HL-60 (cell line): ENCODE measurements at regions not wholly inside any gene's neighbourhood (a gene's known extent, or its start where the extent isn't known, plus 50 kb on each side); places are given as distances from the start of the nearest gene placed in this dataset.

ENCODE experiments used
- GABPA ChIP-seq: IDR thresholded peaks from 2 replicates; pipeline ENCODE4 v1.6.1; 2012; ENCODE audit warnings: low read depth
- POLR2AphosphoS5 ChIP-seq: IDR thresholded peaks from 2 replicates; pipeline ENCODE4 v1.6.1; 2012; ENCODE audit warnings: low read depth
- SPI1 ChIP-seq: IDR thresholded peaks from 2 replicates; pipeline ENCODE4 v1.6.1; 2012; ENCODE audit warnings: low read depth, mild to moderate bottlenecking, borderline replicate concordance
- TF ChIP-seq, protein P1 (sequence below): IDR thresholded peaks from one replicate; pipeline ENCODE4 v1.5.1; 2011; ENCODE audit warnings: low read length, control low read depth, inconsistent platforms; ENCODE audit not compliant: insufficient read depth
- TF ChIP-seq, protein P2 (sequence below): IDR thresholded peaks from 2 replicates; pipeline ENCODE4 v1.6.1; 2012; ENCODE audit warnings: low read depth; ENCODE audit not compliant: insufficient replicate concordance

DNA sequence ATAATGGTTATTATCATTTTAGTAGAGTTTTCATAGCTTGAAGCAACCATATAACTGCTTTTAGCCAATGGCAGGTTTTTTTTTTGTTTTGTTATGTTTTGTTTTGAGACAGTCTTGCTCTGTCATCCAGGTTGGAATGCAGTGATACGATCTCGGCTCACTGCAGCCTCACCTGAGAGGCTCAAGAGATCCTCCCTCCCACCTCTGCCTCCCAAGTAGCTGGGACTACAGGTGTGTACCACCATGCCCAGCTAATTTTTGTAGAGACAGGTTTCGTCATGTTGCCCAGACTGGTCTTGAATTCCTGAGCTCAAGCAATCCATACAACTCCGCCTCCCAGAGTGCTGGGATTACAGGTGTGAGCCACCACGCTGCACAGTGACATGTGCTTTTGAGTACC, 117.5 kb upstream of the GAREM1 start:
- TF ChIP-seq, protein P1, sequence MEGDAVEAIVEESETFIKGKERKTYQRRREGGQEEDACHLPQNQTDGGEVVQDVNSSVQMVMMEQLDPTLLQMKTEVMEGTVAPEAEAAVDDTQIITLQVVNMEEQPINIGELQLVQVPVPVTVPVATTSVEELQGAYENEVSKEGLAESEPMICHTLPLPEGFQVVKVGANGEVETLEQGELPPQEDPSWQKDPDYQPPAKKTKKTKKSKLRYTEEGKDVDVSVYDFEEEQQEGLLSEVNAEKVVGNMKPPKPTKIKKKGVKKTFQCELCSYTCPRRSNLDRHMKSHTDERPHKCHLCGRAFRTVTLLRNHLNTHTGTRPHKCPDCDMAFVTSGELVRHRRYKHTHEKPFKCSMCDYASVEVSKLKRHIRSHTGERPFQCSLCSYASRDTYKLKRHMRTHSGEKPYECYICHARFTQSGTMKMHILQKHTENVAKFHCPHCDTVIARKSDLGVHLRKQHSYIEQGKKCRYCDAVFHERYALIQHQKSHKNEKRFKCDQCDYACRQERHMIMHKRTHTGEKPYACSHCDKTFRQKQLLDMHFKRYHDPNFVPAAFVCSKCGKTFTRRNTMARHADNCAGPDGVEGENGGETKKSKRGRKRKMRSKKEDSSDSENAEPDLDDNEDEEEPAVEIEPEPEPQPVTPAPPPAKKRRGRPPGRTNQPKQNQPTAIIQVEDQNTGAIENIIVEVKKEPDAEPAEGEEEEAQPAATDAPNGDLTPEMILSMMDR, result no peak
- TF ChIP-seq, protein P2, sequence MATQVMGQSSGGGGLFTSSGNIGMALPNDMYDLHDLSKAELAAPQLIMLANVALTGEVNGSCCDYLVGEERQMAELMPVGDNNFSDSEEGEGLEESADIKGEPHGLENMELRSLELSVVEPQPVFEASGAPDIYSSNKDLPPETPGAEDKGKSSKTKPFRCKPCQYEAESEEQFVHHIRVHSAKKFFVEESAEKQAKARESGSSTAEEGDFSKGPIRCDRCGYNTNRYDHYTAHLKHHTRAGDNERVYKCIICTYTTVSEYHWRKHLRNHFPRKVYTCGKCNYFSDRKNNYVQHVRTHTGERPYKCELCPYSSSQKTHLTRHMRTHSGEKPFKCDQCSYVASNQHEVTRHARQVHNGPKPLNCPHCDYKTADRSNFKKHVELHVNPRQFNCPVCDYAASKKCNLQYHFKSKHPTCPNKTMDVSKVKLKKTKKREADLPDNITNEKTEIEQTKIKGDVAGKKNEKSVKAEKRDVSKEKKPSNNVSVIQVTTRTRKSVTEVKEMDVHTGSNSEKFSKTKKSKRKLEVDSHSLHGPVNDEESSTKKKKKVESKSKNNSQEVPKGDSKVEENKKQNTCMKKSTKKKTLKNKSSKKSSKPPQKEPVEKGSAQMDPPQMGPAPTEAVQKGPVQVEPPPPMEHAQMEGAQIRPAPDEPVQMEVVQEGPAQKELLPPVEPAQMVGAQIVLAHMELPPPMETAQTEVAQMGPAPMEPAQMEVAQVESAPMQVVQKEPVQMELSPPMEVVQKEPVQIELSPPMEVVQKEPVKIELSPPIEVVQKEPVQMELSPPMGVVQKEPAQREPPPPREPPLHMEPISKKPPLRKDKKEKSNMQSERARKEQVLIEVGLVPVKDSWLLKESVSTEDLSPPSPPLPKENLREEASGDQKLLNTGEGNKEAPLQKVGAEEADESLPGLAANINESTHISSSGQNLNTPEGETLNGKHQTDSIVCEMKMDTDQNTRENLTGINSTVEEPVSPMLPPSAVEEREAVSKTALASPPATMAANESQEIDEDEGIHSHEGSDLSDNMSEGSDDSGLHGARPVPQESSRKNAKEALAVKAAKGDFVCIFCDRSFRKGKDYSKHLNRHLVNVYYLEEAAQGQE, result no peak
- no peak for TF ChIP-seq POLR2AphosphoS5
- TF ChIP-seq GABPA, result no peak
- TF ChIP-seq SPI1, result no peak
